Vagina (tissue), 2 donors: ENCODE measurements at regions not wholly inside any gene's neighbourhood (a gene's known extent, or its start where the extent isn't known, plus 50 kb on each side); places are given as distances from the start of the nearest gene placed in this dataset.
A peak's percentile ranks its signal among the peaks of the same experiment; 100 is the strongest.

Experiments
- DNase-seq, 2 donors: peaks; one replicate each; pipeline ENCODE4 v3.0.0-alpha.2; 2017; ENCODE audit errors: extremely low spot score in 2 of 2
- H3K27ac ChIP-seq: fragments of 200-600 bp; sonication (generic); one replicate; pipeline ENCODE4 v1.5.1; 2019
- H3K27me3 ChIP-seq: fragments of 200-600 bp; sonication (generic); one replicate; pipeline ENCODE4 v1.5.1; 2019
- H3K36me3 ChIP-seq, 2 donors: fragments of 200-600 bp; sonication (generic); one replicate each; pipeline ENCODE4 v1.5.1; 2017 to 2019
- H3K4me1 ChIP-seq: fragments of 200-600 bp; sonication (generic); one replicate; pipeline ENCODE4 v1.5.1; 2019
- H3K4me3 ChIP-seq, 2 donors: fragments of 200-600 bp; sonication (generic); 1 replicate in 1 of 2; 2 replicates in 1 of 2; pipeline ENCODE4 v1.5.1; 2016 to 2019
- H3K9me3 ChIP-seq: fragments of 200-600 bp; sonication (generic); one replicate; pipeline ENCODE4 v1.5.1; 2019
- POLR2A ChIP-seq, 2 donors: fragments of 450-650 bp; IDR thresholded peaks; one replicate each; pipeline ENCODE4 v1.6.1; 2017; ENCODE audit warnings: antibody characterized with exemption in 2 of 2, mild to moderate bottlenecking in 2 of 2, moderate library complexity in 2 of 2
- POLR2AphosphoS5 ChIP-seq, 2 donors: sonication (generic); formaldehyde crosslinking; IDR thresholded peaks; one replicate each; pipeline ENCODE4 v1.9.0; 2017; ENCODE audit warnings: antibody characterized with exemption in 2 of 2, mild to moderate bottlenecking in 2 of 2, low read depth in 1 of 2; ENCODE audit not compliant: insufficient read depth in 1 of 2
- intact Hi-C: fragments of 100-400 bp; cut with DNase I; formaldehyde crosslinking; loops from one replicate; pipeline ENCODE4 v1.15.1; 2023
- TF ChIP-seq, protein P1 (sequence below), 3 experiments: fragments of 450-650 bp in 2 of 3; fragments of 200-600 bp in 1 of 3; sonication (generic) in 1 of 3; IDR thresholded peaks; one replicate each; pipeline ENCODE4 v1.5.1; 2017 to 2019; ENCODE audit warnings: antibody characterized with exemption in 3 of 3, mild to moderate bottlenecking in 2 of 3, moderate library complexity in 2 of 3

DNA sequence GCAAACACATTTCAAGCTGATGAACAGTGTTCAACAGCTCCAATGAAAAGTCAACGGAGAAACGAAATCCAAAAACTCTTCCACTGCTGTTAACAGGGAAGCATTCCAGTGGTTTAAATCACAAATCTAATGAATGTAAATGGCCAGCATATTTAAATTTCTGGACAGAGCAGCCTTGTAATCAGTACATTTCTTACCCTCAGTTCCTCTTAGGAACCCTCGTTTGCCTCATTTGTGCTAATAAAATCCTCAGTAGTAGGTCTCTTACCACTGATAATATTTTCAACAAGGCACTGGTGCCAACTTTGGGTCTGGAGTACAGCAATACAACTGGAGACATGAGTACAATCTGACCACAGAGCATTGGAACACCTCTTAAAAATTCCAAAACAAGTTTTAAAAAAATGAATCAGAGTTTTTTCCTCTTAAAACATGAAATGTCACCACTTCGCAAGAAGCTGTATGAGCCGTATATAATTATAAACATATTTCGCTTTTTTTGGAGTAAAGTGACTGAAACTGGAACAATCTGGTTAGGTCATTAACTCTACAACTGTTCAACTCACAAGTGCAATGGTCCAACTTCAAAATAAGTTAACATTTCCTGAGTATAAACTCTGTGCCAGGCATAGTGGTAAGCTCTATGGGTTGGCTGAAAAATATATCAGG is 211.2 kb downstream of the CPEB2 start:
- TF ChIP-seq, protein P1, sequence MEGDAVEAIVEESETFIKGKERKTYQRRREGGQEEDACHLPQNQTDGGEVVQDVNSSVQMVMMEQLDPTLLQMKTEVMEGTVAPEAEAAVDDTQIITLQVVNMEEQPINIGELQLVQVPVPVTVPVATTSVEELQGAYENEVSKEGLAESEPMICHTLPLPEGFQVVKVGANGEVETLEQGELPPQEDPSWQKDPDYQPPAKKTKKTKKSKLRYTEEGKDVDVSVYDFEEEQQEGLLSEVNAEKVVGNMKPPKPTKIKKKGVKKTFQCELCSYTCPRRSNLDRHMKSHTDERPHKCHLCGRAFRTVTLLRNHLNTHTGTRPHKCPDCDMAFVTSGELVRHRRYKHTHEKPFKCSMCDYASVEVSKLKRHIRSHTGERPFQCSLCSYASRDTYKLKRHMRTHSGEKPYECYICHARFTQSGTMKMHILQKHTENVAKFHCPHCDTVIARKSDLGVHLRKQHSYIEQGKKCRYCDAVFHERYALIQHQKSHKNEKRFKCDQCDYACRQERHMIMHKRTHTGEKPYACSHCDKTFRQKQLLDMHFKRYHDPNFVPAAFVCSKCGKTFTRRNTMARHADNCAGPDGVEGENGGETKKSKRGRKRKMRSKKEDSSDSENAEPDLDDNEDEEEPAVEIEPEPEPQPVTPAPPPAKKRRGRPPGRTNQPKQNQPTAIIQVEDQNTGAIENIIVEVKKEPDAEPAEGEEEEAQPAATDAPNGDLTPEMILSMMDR (IDR thresholded peaks at IDR 0.05), result no peak
- TF ChIP-seq POLR2A (IDR thresholded peaks at IDR 0.05), result no peak
- H3K36me3 ChIP-seq, result no peaks in the 10 kb centered on the region
- intact Hi-C loops, result no loop called here
- no peaks in the 10 kb centered on the region for H3K9me3 ChIP-seq
- DNase-seq, result no peak
- H3K27ac ChIP-seq, result no peak overlapping the region
- H3K27me3 ChIP-seq, result no peaks in the 10 kb centered on the region
- no peaks in the 10 kb centered on the region for H3K4me1 ChIP-seq
- no peak overlapping the region for H3K4me3 ChIP-seq

DNA sequence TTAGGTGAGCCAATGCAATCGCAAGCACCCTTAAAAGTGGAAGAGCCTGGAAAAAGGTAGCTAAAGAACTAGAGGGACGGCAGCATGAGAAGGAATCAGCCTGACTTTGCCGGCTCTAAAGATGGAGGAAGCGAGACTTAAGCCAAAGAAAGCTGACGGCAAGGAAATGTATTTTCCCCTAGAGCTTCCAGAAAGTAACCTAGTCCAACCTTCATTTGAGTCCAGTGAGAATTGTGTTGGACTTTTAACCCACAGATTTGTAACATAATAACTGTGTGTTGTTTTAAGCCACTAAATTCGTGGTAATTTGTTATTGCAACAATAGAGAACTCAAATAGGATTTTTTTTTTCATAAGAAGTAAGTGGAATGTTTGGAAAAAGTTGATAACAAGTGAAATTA is 212.7 kb upstream of the C1QTNF7 start:
- no peak for DNase-seq
- no peaks in the 10 kb centered on the region for H3K36me3 ChIP-seq
- no peak for TF ChIP-seq POLR2A (IDR thresholded peaks at IDR 0.05)
- TF ChIP-seq, protein P1 (IDR thresholded peaks at IDR 0.05), result no peak
- TF ChIP-seq POLR2AphosphoS5 (IDR thresholded peaks at IDR 0.05; ENCODE audit: insufficient read depth in 1 of 2, low read depth in 1 of 2), result no peak
- H3K27me3 ChIP-seq, result no peaks in the 10 kb centered on the region
- no peak overlapping the region for H3K4me3 ChIP-seq
- no peak overlapping the region for H3K27ac ChIP-seq
- no peaks in the 10 kb centered on the region for H3K4me1 ChIP-seq
- intact Hi-C loops, result no loop called here
- no peaks in the 10 kb centered on the region for H3K9me3 ChIP-seq

DNA sequence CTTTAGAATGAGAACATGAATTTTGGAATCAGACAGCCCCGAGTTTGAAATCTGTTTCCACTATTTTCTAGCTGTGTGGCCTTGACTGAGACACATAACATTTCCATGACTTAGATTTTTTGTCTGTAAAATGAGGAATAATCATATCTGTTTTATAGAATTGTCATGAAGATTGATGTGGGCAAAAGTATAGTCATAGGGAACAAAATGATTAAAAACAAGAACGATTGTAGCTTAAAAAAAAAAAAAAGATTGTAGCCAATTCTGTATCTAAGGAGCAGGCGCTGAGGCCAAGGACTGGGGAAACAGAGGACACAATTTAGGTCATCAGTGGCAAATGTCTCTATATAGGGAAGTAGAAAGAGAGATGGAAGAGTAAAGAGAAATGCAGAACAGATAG is 201.6 kb upstream of the C1QTNF7 start:
- Histone ChIP-seq H3K4me3 (no peak overlapping the region), H3K27ac (no peak overlapping the region), H3K4me1 (no peaks in the 10 kb centered on the region), H3K27me3 (no peaks in the 10 kb centered on the region), H3K9me3 (no peaks in the 10 kb centered on the region), H3K36me3 (no peaks in the 10 kb centered on the region)
- DNase-seq, result no peak
- intact Hi-C loops, result no loop called here
- TF ChIP-seq POLR2A (IDR thresholded peaks at IDR 0.05) (no peak), POLR2AphosphoS5 (IDR thresholded peaks at IDR 0.05; ENCODE audit: insufficient read depth in 1 of 2, low read depth in 1 of 2) (no peak)
- TF ChIP-seq, protein P1 (IDR thresholded peaks at IDR 0.05), result no peak

DNA sequence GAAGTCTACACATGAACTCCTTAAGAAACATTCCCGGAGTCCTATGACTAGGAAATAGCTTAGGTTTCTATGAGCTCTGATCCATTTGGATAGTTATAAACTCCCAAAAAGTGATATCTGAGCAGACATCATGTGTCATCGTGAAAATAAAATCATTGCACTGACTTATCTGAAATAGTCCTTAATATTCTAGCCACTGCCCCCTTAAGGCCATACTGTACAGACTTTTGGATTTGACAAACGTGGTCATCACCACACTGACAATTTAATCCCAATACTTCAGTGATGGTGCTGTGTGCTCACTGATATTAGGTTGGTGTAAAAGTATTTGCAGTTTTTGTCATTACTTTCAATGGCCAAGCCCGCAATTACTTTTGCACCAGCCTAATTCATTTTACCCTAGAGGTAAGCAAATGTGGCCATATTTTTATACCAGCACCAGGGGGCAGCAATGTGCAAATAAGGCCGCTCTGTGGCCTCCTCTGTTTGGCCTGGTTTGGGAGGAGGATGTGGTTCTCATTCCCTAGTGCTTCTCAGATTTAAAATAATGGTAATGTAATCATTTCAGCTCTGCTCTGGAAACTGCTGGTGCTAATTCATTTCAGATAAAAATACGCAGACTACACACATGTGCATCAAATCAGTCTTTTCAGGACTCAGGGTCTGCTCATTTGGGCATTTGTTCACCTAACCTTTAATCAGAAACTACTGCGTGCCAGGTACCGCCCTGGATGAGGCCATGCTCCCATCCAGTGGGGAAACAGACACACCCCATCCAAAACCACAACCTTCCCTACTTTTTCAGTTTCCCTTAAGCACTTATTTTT is 196.4 kb upstream of the C1QTNF7 start:
- Histone ChIP-seq H3K4me3 (no peak overlapping the region), H3K27ac (peak overlapping the region; percentile 22), H3K9me3 (no peaks in the 10 kb centered on the region), H3K4me1 (peaks cover 42% of the 10 kb centered on the region), H3K27me3 (no peaks in the 10 kb centered on the region), H3K36me3 (no peaks in the 10 kb centered on the region)
- no peak for DNase-seq
- TF ChIP-seq, protein P1 (IDR thresholded peaks at IDR 0.05), result peak; percentile 44 to 78 (median 66)
- no peak for TF ChIP-seq POLR2A (IDR thresholded peaks at IDR 0.05)
- TF ChIP-seq POLR2AphosphoS5 (IDR thresholded peaks at IDR 0.05; ENCODE audit: insufficient read depth in 1 of 2, low read depth in 1 of 2), result peak in 1 of 2 donors; percentile 56
- intact Hi-C loops, result loop anchor here (2.0 kb wide), 1 partner anchor 227 kb away; no protein-coding TSS in a partner anchor
